GM23248 (cell line): ENCODE measurements at regions not wholly inside any gene's neighbourhood (a gene's known extent, or its start where the extent isn't known, plus 50 kb on each side); places are given as distances from the start of the nearest gene placed in this dataset.

Experiments used
- EZH2 ChIP-seq: fragments of 200-600 bp; sonication (generic); IDR thresholded peaks from 2 replicates; pipeline ENCODE4 v1.6.1; 2018; ENCODE audit warnings: antibody characterized with exemption, mild to moderate bottlenecking; ENCODE audit not compliant: insufficient read depth, poor library complexity, severe bottlenecking
- EZH2phosphoT487 ChIP-seq: fragments of 200-600 bp; sonication (generic); IDR thresholded peaks from 2 replicates; pipeline ENCODE4 v1.6.1; 2018; ENCODE audit warnings: antibody characterized with exemption, moderate library complexity, mild to moderate bottlenecking, low read depth; ENCODE audit not compliant: insufficient read depth

- TF ChIP-seq EZH2phosphoT487 = no peak
- no peak for TF ChIP-seq EZH2
Measured at GRCh38 chr11:42049650-42050049, 590.2 kb upstream of the LRRC4C start.
